H1 (cell line): ENCODE measurements at regions not wholly inside any gene's neighbourhood (a gene's known extent, or its start where the extent isn't known, plus 50 kb on each side); places are given as distances from the start of the nearest gene placed in this dataset.

ENCODE experiments used
- EGR1 ChIP-seq: IDR thresholded peaks from 2 replicates; pipeline ENCODE4 v1.6.1; 2011; ENCODE audit warnings: low read depth, low read length, borderline replicate concordance
- RNF2 ChIP-seq: fragments of 200-900, 300-1000 bp; sonication (generic); IDR thresholded peaks from 2 replicates; pipeline ENCODE4 v1.7.1; 2016; ENCODE audit warnings: borderline replicate concordance, low read depth, mild to moderate bottlenecking, antibody characterized with exemption, low read length; ENCODE audit not compliant: poor library complexity, severe bottlenecking; ENCODE audit errors: missing control alignments
- TCF12 ChIP-seq: IDR thresholded peaks from 2 replicates; pipeline ENCODE4 v1.6.1; 2011; ENCODE audit warnings: low read depth, mild to moderate bottlenecking, low read length

DNA sequence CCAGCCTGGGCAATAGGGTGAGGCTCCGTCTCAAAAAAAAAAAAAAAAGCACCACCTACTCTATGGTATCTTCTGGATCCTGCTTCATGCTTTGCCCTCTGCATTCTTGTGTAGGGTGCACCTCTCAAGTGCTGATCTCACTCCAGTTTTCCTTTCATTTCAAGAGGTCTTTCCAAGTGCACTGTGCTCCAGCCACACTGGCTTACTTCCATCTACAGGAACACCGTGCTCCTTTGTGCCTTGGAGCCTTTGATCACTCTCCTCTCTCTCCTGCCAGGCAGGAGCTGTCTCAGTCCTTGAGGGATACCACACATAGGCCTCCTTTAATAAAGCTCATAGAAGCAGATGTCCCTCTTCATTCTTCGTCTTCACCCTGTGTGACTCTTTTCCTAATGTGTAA is 55.4 kb upstream of the GREM2 start (continued):
- TF ChIP-seq RNF2 (no peak), TCF12 (no peak), EGR1 (no peak)
